ENCODE measurements at regions not wholly inside any gene's neighbourhood (a gene's known extent, or its start where the extent isn't known, plus 50 kb on each side); places are given as distances from the start of the nearest gene placed in this dataset.

DNA sequence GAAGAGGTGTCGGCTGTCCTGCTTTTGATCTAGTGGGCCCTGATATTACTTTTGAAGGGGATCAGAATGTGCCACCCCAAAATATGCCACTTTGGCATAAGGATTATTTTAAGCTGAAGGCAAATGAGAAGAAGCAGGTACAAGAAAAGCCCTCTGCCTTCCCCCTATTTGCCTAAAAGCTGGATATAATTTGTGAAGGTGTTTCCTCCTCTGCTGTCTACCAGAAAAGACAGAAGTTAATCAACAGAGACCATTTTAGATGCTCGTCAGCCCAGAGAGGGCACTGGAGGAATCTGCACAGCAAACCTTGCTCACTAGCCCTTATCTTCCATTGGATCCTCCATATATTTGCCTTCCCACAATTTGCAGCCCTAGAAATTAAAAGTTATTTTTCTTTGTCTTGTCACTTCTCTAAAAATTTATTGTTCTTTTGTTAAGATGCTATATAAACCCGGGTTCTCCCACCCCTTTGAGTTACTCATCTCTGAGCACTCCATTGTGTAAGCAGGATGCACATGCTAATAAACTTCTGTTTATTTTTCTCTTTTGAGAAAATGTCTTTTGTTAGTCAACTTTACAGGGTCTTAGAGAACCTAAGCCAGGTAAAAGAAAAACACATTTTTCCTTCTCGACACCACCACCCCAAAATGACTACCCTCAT lies 163.2 kb upstream of the SLC1A4 start:
- no peaks in the 10 kb centered on the region for H3K27me3 ChIP-seq (ENCODE audit: insufficient read depth, low read length)
- no peak overlapping the region for H3K4me3 Mint-ChIP-seq

More for the DNA sequence above, 163.2 kb upstream of the SLC1A4 start:
- H2BK20ac ChIP-seq (ENCODE audit: low read depth, low read length, poor library complexity, severe bottlenecking): no peak overlapping the region
- no peak overlapping the region for H3K9ac ChIP-seq (ENCODE audit: extremely low read depth, insufficient read length, low read length)
- H3K79me1 ChIP-seq (ENCODE audit: insufficient read depth, low read depth, low read length, poor library complexity, severe bottlenecking): no peaks in the 10 kb centered on the region
- H2AFZ ChIP-seq (ENCODE audit: low read length): no peak overlapping the region
- H3K9me3 ChIP-seq (ENCODE audit: control insufficient read depth, low read depth, low read length): no peaks in the 10 kb centered on the region
- no peak overlapping the region for H3K14ac ChIP-seq (ENCODE audit: insufficient read depth, low read length)
- no peak overlapping the region for H3K27ac Mint-ChIP-seq
- no peaks in the 10 kb centered on the region for H3K23me2 ChIP-seq (ENCODE audit: insufficient read length, low read depth, low read length, poor library complexity, severe bottlenecking)
- TF ChIP-seq, protein P1, sequence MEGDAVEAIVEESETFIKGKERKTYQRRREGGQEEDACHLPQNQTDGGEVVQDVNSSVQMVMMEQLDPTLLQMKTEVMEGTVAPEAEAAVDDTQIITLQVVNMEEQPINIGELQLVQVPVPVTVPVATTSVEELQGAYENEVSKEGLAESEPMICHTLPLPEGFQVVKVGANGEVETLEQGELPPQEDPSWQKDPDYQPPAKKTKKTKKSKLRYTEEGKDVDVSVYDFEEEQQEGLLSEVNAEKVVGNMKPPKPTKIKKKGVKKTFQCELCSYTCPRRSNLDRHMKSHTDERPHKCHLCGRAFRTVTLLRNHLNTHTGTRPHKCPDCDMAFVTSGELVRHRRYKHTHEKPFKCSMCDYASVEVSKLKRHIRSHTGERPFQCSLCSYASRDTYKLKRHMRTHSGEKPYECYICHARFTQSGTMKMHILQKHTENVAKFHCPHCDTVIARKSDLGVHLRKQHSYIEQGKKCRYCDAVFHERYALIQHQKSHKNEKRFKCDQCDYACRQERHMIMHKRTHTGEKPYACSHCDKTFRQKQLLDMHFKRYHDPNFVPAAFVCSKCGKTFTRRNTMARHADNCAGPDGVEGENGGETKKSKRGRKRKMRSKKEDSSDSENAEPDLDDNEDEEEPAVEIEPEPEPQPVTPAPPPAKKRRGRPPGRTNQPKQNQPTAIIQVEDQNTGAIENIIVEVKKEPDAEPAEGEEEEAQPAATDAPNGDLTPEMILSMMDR (conservative IDR thresholded peaks at IDR 0.05): no peak
- H3K9me3 Mint-ChIP-seq: peaks cover 0 to 2% of the 10 kb centered on the region in 2 experiments; a peak in 2 of 5 replicates
- no peak overlapping the region for H2BK120ac ChIP-seq (ENCODE audit: low read depth, low read length, poor library complexity, severe bottlenecking)
- no peaks in the 10 kb centered on the region for H4K20me1 ChIP-seq (ENCODE audit: control insufficient read depth, insufficient read depth, insufficient read length)
- no peak overlapping the region for H3K4ac ChIP-seq (ENCODE audit: low read depth, low read length)
- H3K18ac ChIP-seq (ENCODE audit: insufficient read length, low read depth, low read length): no peak overlapping the region
- H2BK15ac ChIP-seq (ENCODE audit: low read depth, low read length): no peak overlapping the region
- H4K91ac ChIP-seq (ENCODE audit: insufficient read length, low read depth, low read length): no peak overlapping the region
- no peak overlapping the region for H4K5ac ChIP-seq (ENCODE audit: insufficient read length, low read depth, low read length)
- H2BK12ac ChIP-seq (ENCODE audit: insufficient read length, low read depth, low read length): no peak overlapping the region
- no peak overlapping the region for H3T11ph ChIP-seq (ENCODE audit: low read length)
- peaks cover 14% of the 10 kb centered on the region for H3K27me3 Mint-ChIP-seq (ENCODE audit: low read depth)
- H2AK5ac ChIP-seq (ENCODE audit: insufficient read length, low read length): no peak overlapping the region
- no peak overlapping the region for H3K56ac ChIP-seq (ENCODE audit: insufficient read length, low read depth, low read length)
- H3K36me3 Mint-ChIP-seq (ENCODE audit: insufficient read depth in 1 of 3, low read depth in 3 of 3): no peaks in the 10 kb centered on the region
- H3K27ac ChIP-seq (ENCODE audit: insufficient read length, low read depth, low read length): no peak overlapping the region
- H3K4me1 Mint-ChIP-seq: peaks cover 55 to 60% of the 10 kb centered on the region in 2 experiments
- no peak overlapping the region for H4K8ac ChIP-seq (replicated peaks; ENCODE audit: insufficient read length, low read depth, low read length)
- WGBS (ENCODE audit: extremely low coverage, insufficient read length, low lambda C conversion rate): no CpG with 5 or more reads among the region's 4 CpGs
- H3K4me1 ChIP-seq (ENCODE audit: insufficient read depth, low read length): peaks cover 4% of the 10 kb centered on the region; the same call in 1 of the 2 replicates
- no peak overlapping the region for H2BK5ac ChIP-seq (ENCODE audit: insufficient read length, low read length)
- no peaks in the 10 kb centered on the region for H3K79me2 ChIP-seq (ENCODE audit: insufficient read depth, low read length)
- H3K23ac ChIP-seq (ENCODE audit: insufficient read length, low read depth, low read length): no peak overlapping the region
- no peak overlapping the region for H3K4me2 ChIP-seq (ENCODE audit: insufficient read depth, insufficient read length, low read length)
- no peak for DNase-seq

All from H9 (cell line).